ENCODE measurements at regions not wholly inside any gene's neighbourhood (a gene's known extent, or its start where the extent isn't known, plus 50 kb on each side); places are given as distances from the start of the nearest gene placed in this dataset.

- TF ChIP-seq POLR2AphosphoS5 (IDR thresholded peaks at IDR 0.05; ENCODE audit: low read depth, low read length) (no peak), TAF1 (IDR thresholded peaks at IDR 0.05; ENCODE audit: borderline replicate concordance, low read depth, low read length) (no peak)
These were observed 86.4 kb upstream of the HK2 start for GRCh38 chr2:74747411-74748080.

All from GM12892 (cell line).